ENCODE measurements at regions not wholly inside any gene's neighbourhood (a gene's known extent, or its start where the extent isn't known, plus 50 kb on each side); places are given as distances from the start of the nearest gene placed in this dataset.
"Not testable (repeated sequence)": the region's sequence is repeated elsewhere in the genome, so short reads cannot be mapped to it uniquely, and the experiment has no call there.

DNA sequence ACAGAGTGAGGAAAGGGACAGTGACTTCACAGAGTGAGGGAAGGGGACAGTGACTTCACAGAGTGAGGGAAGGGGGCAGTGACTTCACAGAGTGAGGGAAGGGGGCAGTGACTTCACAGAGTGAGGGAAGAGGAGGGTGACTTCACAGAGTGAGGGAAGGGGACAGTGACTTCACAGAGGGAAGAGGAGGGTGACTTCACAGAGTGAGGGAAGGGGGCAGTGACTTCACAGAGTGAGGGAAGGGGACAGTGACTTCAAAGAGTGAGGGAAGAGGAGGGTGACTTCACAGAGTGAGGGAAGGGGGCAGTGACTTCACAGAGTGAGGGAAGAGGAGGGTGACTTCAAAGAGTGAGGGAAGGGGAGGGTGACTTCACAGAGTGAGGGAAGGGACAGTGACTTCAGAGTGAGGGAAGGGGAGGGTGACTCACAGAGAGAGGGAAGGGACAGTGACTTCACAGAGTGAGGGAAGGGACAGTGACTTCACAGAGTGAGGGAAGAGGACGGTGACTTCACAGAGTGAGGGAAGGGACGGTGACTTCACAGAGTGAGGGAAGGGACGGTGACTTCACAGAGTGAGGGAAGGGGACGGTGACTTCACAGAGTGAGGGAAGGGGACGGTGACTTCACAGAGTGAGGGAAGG is 142.0 kb upstream of the PITRM1 start:
- not testable (repeated sequence) for H3K36me3 ChIP-seq; H3K27ac ChIP-seq; H3K27me3 ChIP-seq; H3K4me1 ChIP-seq; H3K9me3 ChIP-seq; DNase-seq (ENCODE audit: low spot score in 2 of 2); H3K4me3 ChIP-seq
- WGBS = 76% methylated on average over 5 of the region's 5 CpGs

DNA sequence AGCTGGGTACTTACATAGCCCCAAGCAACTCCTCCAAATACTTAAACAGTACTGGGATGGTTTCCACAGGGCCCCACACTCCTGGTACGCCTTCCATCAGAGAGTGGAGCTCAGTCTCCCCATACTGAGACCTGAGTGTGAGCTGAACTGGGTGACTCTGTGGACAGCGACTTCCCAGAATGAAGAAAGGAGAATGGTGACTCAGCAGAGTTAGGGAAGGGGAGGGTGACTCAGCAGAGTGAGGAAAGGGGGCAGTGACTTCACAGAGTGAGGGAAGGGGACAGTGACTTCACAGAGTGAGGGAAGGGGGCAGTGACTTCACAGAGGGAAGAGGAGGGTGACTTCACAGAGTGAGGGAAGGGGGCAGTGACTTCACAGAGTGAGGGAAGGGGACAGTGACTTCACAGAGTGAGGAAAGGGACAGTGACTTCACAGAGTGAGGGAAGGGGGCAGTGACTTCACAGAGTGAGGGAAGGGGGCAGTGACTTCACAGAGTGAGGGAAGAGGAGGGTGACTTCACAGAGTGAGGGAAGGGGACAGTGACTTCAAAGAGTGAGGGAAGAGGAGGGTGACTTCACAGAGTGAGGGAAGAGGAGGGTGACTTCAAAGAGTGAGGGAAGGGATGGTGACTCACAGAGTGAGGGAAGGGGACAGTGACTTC is 141.3 kb upstream of the PITRM1 start:
- not testable (repeated sequence) for H3K36me3 ChIP-seq; H3K27ac ChIP-seq; H3K4me1 ChIP-seq; H3K9me3 ChIP-seq; DNase-seq (ENCODE audit: low spot score in 2 of 2); H3K4me3 ChIP-seq; H3K27me3 ChIP-seq
- WGBS = 44% methylated on average over 2 of the region's 2 CpGs

DNA sequence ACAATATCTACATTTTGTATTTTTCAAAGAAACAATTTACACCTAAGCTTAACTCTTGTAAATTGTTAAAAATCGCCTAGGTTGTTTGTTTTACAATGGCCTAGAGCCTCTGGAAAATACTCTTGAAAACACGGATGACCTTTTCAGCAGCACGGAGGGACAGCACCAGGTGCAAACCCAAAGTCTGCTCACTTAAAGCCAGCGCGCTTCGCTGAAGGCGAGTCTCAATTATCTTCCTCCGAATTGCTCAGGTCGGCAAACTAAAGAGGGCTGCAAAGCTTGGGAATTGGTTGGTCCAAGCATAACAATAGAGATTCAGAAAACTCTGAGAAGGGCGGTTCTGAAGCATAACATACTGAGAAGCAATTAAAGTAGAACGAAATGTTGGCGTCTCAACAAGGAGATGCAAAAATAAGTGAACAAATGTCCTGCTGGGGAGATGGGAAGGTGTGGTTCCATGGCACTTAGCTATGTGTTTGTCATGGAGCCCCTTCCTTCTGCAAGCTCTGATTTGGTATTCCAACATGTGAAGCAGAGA is 139.9 kb upstream of the PITRM1 start:
- TF ChIP-seq POLR2AphosphoS5 (IDR thresholded peaks at IDR 0.05) = no peak
- TF ChIP-seq POLR2A (IDR thresholded peaks at IDR 0.05) = no peak
- no peak for TF ChIP-seq EP300 (IDR thresholded peaks at IDR 0.05)
- TF ChIP-seq, protein P1, sequence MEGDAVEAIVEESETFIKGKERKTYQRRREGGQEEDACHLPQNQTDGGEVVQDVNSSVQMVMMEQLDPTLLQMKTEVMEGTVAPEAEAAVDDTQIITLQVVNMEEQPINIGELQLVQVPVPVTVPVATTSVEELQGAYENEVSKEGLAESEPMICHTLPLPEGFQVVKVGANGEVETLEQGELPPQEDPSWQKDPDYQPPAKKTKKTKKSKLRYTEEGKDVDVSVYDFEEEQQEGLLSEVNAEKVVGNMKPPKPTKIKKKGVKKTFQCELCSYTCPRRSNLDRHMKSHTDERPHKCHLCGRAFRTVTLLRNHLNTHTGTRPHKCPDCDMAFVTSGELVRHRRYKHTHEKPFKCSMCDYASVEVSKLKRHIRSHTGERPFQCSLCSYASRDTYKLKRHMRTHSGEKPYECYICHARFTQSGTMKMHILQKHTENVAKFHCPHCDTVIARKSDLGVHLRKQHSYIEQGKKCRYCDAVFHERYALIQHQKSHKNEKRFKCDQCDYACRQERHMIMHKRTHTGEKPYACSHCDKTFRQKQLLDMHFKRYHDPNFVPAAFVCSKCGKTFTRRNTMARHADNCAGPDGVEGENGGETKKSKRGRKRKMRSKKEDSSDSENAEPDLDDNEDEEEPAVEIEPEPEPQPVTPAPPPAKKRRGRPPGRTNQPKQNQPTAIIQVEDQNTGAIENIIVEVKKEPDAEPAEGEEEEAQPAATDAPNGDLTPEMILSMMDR (IDR thresholded peaks at IDR 0.05) = no peak
- no peaks in the 10 kb centered on the region for H3K27me3 ChIP-seq
- no peaks in the 10 kb centered on the region for H3K4me1 ChIP-seq
- H3K27ac ChIP-seq = no peak overlapping the region
- peaks cover 2% of the 10 kb centered on the region for H3K9me3 ChIP-seq
- WGBS = 84% methylated on average over 12 of the region's 12 CpGs
- no peak for DNase-seq (ENCODE audit: low spot score in 2 of 2)
- H3K36me3 ChIP-seq = no peaks in the 10 kb centered on the region
- H3K4me3 ChIP-seq = no peak overlapping the region

DNA sequence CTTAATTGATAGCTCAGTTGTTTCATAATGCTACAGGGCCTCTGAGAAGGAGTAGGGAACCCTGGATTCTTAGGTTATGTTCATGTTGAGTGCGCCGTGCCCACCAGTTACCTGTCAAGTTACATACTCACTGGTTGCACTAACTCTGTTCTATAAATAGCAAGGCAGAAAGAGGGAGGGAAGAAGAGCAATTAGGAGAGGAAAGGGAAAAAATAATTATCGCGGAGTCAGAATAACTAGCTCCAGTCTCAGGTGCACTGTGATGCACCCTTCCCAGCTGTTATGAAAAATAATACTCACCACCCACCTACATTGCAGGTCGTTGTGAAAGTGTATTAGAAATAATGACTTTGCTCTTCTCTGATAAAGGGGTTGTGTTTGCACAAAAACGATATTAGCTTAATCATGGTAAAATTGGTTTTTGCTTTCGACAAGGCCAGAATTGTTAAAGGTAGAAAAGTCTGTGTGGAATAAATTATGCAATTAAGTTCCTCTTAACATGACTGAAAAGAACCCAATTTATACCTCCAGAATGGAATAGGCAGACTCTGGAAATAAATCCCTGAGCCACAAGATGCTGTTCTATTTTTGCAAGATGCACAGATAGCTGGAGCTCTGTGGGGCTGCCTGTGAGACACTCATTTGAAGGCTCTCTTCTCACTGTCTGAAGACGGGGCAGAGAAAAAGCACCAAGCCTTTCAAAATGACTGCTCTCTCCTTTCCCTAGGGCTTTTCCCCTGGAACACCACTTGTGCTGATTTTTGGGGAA is 137.6 kb upstream of the PITRM1 start:
- DNase-seq (ENCODE audit: low spot score in 2 of 2) = no peak
- H3K27ac ChIP-seq = no peak overlapping the region
- peaks cover 2% of the 10 kb centered on the region for H3K27me3 ChIP-seq
- no peaks in the 10 kb centered on the region for H3K36me3 ChIP-seq
- no peaks in the 10 kb centered on the region for H3K4me1 ChIP-seq
- peaks cover 2% of the 10 kb centered on the region for H3K9me3 ChIP-seq
- H3K4me3 ChIP-seq = no peak overlapping the region
- no peak for TF ChIP-seq POLR2AphosphoS5 (IDR thresholded peaks at IDR 0.05)
- TF ChIP-seq, protein P1 (IDR thresholded peaks at IDR 0.05) = no peak
- TF ChIP-seq POLR2A (IDR thresholded peaks at IDR 0.05) = no peak
- no peak for TF ChIP-seq EP300 (IDR thresholded peaks at IDR 0.05)
- 76% methylated on average over 8 of the region's 8 CpGs for WGBS

DNA sequence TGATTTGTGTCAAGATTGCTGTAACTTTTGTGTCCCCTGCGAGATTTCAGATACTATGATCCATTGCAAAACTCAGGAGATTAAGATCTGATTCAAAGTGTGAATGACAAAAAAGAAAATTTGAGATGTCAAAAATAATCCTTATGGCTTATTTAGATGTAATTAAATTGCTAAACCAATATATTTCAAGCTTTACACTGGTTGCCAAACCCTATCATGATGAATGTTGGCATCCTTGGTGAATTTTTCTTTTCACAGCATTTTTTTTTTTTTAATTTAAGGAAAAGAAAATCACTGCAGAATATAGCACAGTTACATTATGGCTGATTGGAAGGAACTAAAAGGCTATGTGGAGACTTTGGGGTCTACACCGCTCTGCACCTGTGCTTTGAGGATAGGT is 133.5 kb upstream of the PITRM1 start:
- TF ChIP-seq EP300 (IDR thresholded peaks at IDR 0.05) = no peak
- TF ChIP-seq POLR2AphosphoS5 (IDR thresholded peaks at IDR 0.05) = no peak
- TF ChIP-seq, protein P1 (IDR thresholded peaks at IDR 0.05) = no peak
- no peak for TF ChIP-seq POLR2A (IDR thresholded peaks at IDR 0.05)
- H3K4me1 ChIP-seq = no peaks in the 10 kb centered on the region
- H3K36me3 ChIP-seq = no peaks in the 10 kb centered on the region
- 84% methylated on average over 2 of the region's 2 CpGs for WGBS
- no peak for DNase-seq (ENCODE audit: low spot score in 2 of 2)
- peaks cover 2% of the 10 kb centered on the region for H3K27me3 ChIP-seq
- H3K27ac ChIP-seq = no peak overlapping the region
- H3K4me3 ChIP-seq = no peak overlapping the region
- H3K9me3 ChIP-seq = peaks cover 2% of the 10 kb centered on the region

DNA sequence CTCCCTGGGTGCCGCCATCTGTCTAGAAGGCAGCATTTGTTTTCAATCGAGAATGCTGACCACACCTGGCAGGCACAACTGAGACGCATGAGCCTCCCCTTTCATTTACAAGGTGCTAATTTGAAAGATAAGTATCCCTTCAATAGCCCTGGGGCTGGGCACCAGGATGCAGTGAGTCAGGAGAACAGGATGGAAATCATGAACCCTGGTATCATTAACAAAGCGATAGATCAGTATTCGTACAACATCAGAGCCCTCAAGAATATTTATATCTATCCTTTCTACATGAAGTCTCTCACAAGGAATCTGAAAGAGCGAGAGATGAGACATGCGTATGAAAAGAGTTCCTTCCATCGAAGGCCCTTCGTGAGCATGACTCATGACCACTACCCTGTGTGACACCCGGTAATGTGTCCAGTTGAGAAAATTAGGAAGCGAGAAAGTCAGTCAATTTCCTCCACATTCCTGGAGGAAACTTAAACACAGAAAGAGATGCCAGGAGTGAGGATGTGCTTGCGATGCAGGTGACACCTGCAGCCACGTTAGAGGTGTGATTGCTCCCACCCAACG is 123.1 kb upstream of the PITRM1 start:
- Histone ChIP-seq H3K27ac (no peak overlapping the region), H3K27me3 (no peaks in the 10 kb centered on the region), H3K4me3 (no peak overlapping the region), H3K36me3 (no peaks in the 10 kb centered on the region), H3K4me1 (peaks cover 12% of the 10 kb centered on the region), H3K9me3 (no peaks in the 10 kb centered on the region)
- DNase-seq (ENCODE audit: low spot score in 2 of 2) = no peak
- TF ChIP-seq POLR2AphosphoS5 (IDR thresholded peaks at IDR 0.05) (no peak), EP300 (IDR thresholded peaks at IDR 0.05) (no peak), POLR2A (IDR thresholded peaks at IDR 0.05) (no peak)
- TF ChIP-seq, protein P1 (IDR thresholded peaks at IDR 0.05) = no peak
- 86% methylated on average over 14 of the region's 14 CpGs for WGBS

All from suprapubic skin (tissue), 4 donors.